Brain microvascular endothelial cell (primary cell): ENCODE measurements at regions not wholly inside any gene's neighbourhood (a gene's known extent, or its start where the extent isn't known, plus 50 kb on each side); places are given as distances from the start of the nearest gene placed in this dataset.
"Not testable (repeated sequence)": the region's sequence is repeated elsewhere in the genome, so short reads cannot be mapped to it uniquely, and the experiment has no call there.

Source experiments
- DNase-seq: peaks from one replicate; pipeline ENCODE4 v3.0.0-alpha.2; 2020
- H3K27ac ChIP-seq: fragments of 250-450 bp; sonication (Bioruptor Pico); 2 replicates; pipeline ENCODE4 v1.5.1; 2020; ENCODE audit warnings: mild to moderate bottlenecking, moderate library complexity
- H3K27me3 ChIP-seq: fragments of 250-450 bp; sonication (Bioruptor Pico); replicated peaks from 2 replicates; pipeline ENCODE4 v1.5.1; 2020; ENCODE audit warnings: mild to moderate bottlenecking
- H3K36me3 ChIP-seq: fragments of 250-450 bp; sonication (Bioruptor Pico); replicated peaks from 2 replicates; pipeline ENCODE4 v1.5.1; 2020; ENCODE audit warnings: mild to moderate bottlenecking
- H3K4me3 ChIP-seq: 2 replicates; pipeline ENCODE4 v1.5.1; 2011; ENCODE audit warnings: low read depth, mild to moderate bottlenecking, control low read depth, low read length, moderate library complexity
- in situ Hi-C: cut with HindIII; loops from 2 replicates; pipeline ENCODE4 v1.10.0; 2017; ENCODE audit warnings: low sequenced_read_pairs, low pct_ligation_motif_present
- TF ChIP-seq, protein P1 (sequence below): IDR thresholded peaks from 2 replicates; pipeline ENCODE4 v1.5.1; 2011; ENCODE audit warnings: low read depth, mild to moderate bottlenecking, moderate library complexity, low read length, control low read depth, inconsistent platforms; ENCODE audit errors: missing control alignments

GRCh38 chr14:45619831-45620230, 366.8 kb upstream of the MIS18BP1 start:
- in situ Hi-C loops: no loop called here
- Histone ChIP-seq H3K27me3 (no peaks in the 10 kb centered on the region), H3K27ac (no peak overlapping the region), H3K36me3 (no peaks in the 10 kb centered on the region), H3K4me3 (no peak overlapping the region)
- TF ChIP-seq, protein P1, sequence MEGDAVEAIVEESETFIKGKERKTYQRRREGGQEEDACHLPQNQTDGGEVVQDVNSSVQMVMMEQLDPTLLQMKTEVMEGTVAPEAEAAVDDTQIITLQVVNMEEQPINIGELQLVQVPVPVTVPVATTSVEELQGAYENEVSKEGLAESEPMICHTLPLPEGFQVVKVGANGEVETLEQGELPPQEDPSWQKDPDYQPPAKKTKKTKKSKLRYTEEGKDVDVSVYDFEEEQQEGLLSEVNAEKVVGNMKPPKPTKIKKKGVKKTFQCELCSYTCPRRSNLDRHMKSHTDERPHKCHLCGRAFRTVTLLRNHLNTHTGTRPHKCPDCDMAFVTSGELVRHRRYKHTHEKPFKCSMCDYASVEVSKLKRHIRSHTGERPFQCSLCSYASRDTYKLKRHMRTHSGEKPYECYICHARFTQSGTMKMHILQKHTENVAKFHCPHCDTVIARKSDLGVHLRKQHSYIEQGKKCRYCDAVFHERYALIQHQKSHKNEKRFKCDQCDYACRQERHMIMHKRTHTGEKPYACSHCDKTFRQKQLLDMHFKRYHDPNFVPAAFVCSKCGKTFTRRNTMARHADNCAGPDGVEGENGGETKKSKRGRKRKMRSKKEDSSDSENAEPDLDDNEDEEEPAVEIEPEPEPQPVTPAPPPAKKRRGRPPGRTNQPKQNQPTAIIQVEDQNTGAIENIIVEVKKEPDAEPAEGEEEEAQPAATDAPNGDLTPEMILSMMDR: no peak
- DNase-seq: no peak

DNA sequence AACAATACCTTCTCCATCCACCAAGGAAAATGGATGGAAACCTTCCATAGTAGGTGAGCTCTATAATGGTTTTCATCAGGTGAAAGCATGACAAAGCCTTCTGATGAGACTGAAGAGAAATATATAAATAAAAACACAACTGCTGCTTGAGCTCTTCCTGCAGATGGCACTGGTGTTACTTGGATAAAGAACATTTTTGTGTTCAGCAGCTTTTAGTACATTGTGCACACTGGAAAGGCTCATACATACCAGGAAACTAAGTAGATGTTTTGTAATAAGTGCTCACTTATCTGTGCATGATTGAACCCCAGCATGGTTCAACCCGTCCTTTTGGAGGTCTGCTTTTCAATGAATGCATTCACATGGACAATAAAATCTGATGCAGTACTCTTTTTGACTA, 357.3 kb upstream of the MIS18BP1 start:
- in situ Hi-C loops: no loop called here

GRCh38 chr14:45587142-45587541, 334.1 kb upstream of the MIS18BP1 start:
- H3K36me3 ChIP-seq: no peaks in the 10 kb centered on the region
- H3K27me3 ChIP-seq: no peaks in the 10 kb centered on the region
- TF ChIP-seq, protein P1: no peak
- no peak overlapping the region for H3K4me3 ChIP-seq
- no peak overlapping the region for H3K27ac ChIP-seq
- in situ Hi-C loops: no loop called here
- no peak for DNase-seq

More for the DNA sequence above, 357.3 kb upstream of the MIS18BP1 start:
- Histone ChIP-seq H3K27me3 (no peaks in the 10 kb centered on the region), H3K27ac (no peak overlapping the region), H3K4me3 (no peak overlapping the region), H3K36me3 (no peaks in the 10 kb centered on the region)
- DNase-seq: peak; percentile 10
- TF ChIP-seq, protein P1: peak; percentile 48

- no peak for DNase-seq
- Histone ChIP-seq H3K36me3 (no peaks in the 10 kb centered on the region), H3K4me3 (no peak overlapping the region), H3K27me3 (no peaks in the 10 kb centered on the region), H3K27ac (no peak overlapping the region)
- in situ Hi-C loops: no loop called here
- TF ChIP-seq, protein P1: no peak
These were observed 306.6 kb upstream of the MIS18BP1 start for GRCh38 chr14:45559626-45560025.

GRCh38 chr14:45558183-45558582, 305.2 kb upstream of the MIS18BP1 start:
- TF ChIP-seq, protein P1: no peak
- Histone ChIP-seq H3K36me3 (no peaks in the 10 kb centered on the region), H3K27ac (no peak overlapping the region), H3K4me3 (no peak overlapping the region), H3K27me3 (no peaks in the 10 kb centered on the region)
- no peak for DNase-seq
- in situ Hi-C loops: no loop called here

GRCh38 chr14:45553981-45554380, 301.0 kb upstream of the MIS18BP1 start:
- Histone ChIP-seq H3K27ac (no peak overlapping the region), H3K36me3 (no peaks in the 10 kb centered on the region), H3K27me3 (no peaks in the 10 kb centered on the region), H3K4me3 (no peak overlapping the region)
- in situ Hi-C loops: no loop called here
- DNase-seq: no peak
- TF ChIP-seq, protein P1: no peak

GRCh38 chr14:45551240-45551820, 298.3 kb upstream of the MIS18BP1 start:
- H3K27ac ChIP-seq, H3K4me3 ChIP-seq, H3K27me3 ChIP-seq, in situ Hi-C loops, DNase-seq, H3K36me3 ChIP-seq: not testable (repeated sequence)
